B cell (primary cell): ENCODE measurements at regions not wholly inside any gene's neighbourhood (a gene's known extent, or its start where the extent isn't known, plus 50 kb on each side); places are given as distances from the start of the nearest gene placed in this dataset.

ENCODE experiments used
- EZH2 ChIP-seq: IDR thresholded peaks from 2 replicates; pipeline ENCODE4 v1.6.1; 2012; ENCODE audit warnings: borderline replicate concordance, low read depth, mild to moderate bottlenecking, moderate library complexity, low read length; ENCODE audit not compliant: insufficient read depth, poor library complexity, severe bottlenecking
- TF ChIP-seq, protein P1 (sequence below): fragments of 200-600 bp; IDR thresholded peaks from one replicate; pipeline ENCODE4 v1.8.0; 2022; ENCODE audit warnings: antibody characterized with exemption, mild to moderate bottlenecking

DNA sequence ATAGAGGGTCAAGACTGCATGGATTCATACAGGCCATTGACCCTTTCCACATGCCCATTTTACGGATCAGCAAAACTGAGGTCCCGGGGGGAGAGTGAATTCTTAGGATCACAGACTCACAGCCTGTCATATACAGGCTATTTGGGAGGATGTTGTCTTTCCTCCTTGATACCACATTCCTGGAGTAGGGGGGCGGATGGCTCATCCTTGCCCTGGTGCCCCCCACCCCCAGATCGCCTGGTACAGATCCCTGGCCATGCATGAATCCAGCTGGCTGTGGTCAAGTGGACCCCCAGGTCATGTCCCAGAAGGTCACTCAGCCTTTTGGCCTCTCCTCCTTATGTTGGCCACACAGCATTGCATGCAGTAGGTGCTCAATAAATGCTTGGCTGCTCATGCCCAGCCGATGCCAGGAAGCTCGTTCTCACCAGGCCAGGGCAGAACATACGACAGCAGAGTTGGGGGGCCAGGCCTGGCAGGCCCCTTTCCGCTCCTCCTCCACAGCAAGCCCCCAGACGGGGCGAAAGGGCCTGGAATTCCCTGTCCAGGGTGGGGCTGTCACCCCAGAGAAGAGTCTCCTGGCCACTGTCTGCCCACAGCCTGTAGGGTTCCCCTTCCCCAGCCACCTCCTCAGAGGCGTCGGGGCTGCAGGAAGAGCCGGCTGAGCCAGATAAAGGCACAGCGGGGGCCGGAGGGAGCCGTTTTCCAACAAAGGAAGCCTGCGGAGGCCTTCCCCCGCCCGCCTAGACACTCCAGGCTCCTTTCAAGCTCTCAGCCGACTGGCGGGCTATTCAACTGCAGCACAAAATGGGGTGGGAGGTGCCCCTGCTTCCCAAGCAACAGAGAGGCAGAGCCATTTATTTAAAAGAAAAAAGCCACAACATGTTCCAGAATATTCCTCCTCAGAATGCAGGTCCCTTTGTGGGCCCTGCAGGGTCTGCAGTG, 215.7 kb upstream of the CIBAR2 start:
- TF ChIP-seq, protein P1, sequence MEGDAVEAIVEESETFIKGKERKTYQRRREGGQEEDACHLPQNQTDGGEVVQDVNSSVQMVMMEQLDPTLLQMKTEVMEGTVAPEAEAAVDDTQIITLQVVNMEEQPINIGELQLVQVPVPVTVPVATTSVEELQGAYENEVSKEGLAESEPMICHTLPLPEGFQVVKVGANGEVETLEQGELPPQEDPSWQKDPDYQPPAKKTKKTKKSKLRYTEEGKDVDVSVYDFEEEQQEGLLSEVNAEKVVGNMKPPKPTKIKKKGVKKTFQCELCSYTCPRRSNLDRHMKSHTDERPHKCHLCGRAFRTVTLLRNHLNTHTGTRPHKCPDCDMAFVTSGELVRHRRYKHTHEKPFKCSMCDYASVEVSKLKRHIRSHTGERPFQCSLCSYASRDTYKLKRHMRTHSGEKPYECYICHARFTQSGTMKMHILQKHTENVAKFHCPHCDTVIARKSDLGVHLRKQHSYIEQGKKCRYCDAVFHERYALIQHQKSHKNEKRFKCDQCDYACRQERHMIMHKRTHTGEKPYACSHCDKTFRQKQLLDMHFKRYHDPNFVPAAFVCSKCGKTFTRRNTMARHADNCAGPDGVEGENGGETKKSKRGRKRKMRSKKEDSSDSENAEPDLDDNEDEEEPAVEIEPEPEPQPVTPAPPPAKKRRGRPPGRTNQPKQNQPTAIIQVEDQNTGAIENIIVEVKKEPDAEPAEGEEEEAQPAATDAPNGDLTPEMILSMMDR: no peak
- TF ChIP-seq EZH2: no peak
